HG03469 (cell line): ENCODE measurements at regions not wholly inside any gene's neighbourhood (a gene's known extent, or its start where the extent isn't known, plus 50 kb on each side); places are given as distances from the start of the nearest gene placed in this dataset.

Experiments
- ATAC-seq: cut with Tn5 transposase; IDR thresholded peaks from one replicate; pipeline ENCODE4 v1.9.1; 2021; ENCODE audit warnings: mild to moderate bottlenecking, moderate library complexity, moderate number of reproducible peaks; ENCODE audit not compliant: unreplicated experiment

DNA sequence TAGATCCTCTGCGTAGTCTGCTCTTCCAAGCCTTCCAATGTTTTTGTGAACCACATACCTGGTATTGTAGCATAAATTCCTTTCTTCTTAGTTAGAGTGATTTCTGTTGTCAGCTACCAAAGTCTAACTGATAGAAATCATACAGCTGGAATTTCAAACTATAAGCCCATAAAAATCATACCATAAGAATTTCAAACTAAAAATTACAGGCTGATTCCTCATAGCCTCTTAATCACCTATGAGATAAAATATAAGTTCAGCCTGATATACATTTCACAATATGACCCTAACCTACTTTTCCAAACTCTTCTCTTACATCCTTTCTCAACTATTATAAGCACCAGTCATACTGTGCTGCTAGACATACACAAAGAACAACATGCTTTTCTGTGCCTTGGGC is 64.8 kb downstream of the PTHLH start:
- ATAC-seq: no peak

DNA sequence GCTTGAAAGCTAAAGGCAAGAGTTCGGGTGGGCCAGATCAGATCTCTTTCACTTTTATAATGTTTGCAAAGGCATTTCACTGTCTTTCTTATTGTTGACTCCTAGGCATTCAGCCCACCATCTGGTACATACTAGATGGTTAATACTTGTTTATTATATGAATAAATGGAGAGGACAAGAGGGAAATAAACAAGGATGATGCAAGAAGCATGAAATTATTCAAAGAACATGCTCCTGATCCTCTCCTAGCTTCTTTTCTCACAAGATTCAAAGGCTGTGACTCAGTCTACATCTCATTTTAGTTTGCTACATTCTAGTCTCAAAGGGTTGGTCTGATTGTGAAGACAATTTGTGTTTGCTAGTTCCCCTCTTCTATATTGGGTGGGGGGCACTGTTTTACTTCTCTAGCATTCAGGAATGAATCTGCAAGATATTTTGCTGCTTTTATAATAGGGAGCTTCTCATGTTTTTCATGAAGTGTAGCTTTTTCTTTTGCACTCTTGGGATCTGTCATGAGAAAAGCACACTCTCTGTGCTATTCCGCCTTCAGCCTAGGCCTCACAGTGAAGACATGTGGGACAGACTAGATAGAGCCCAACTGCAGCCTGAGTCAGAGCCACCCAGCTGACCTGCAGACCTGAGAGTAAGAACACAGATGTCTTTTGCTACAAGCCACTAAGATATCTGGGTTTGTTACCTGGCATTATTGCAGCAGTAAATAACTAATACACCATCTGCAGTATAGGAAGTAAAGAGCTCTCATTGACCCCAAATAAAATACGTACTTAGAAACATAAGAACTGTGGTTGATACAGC is 65.7 kb downstream of the PTHLH start:
- ATAC-seq: no peak

DNA sequence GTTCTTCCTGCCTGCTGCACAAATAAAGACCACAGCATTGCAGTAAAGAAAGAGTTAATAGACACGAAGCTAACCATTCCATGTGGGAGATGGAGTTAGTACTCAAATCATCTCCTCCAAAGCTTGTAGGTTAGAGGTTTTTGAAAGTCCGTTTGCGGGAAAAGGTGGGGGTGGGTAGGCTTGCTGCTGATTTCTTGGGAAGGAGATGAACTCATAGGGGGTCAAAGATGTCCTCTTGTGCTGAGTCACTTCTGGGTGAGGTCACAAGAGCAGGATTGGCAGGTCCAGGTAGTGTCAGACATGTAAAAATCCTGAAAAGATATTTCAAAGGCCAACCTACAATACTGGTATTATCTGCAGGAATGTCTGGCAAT is 66.4 kb downstream of the PTHLH start:
- ATAC-seq: no peak

DNA sequence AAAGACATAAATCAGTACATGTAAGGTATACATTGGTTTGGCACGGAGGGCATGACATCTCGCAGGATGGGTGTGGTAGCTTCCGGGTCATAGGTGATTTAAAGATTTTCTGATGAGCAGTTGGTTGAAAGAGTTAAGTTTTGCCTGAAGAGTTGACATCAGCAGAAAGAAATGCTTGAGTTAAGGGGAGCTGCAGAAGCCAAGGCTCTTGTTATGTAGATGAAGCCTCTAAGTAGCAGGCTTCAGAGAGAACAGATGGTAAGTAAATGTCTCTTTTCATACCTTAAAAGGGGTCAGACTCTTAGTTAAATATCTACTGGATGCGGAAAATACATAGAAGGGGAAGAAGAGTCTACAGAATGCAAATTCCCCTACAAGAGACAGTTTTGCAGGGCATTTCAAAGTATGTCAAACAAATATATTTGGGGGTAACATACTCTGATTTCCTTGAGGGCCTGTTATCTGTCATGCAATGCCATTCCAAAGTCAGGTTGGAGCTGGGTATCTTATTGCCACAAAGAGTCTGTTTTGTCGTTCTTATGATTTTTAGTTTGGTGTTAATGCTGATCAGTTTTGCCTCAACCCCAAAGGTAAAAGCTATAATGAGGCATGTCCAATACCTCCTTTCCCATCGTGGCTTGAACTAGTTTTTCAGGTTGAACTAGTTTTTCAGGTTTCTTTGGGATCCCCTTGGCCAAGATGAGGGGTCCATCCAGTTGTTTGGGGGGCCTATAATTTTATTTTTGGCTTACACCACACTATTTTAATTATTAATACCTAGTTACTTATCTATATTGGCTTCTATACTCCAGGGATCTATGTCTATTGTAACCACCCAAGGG is 67.0 kb downstream of the PTHLH start:
- no peak for ATAC-seq

DNA sequence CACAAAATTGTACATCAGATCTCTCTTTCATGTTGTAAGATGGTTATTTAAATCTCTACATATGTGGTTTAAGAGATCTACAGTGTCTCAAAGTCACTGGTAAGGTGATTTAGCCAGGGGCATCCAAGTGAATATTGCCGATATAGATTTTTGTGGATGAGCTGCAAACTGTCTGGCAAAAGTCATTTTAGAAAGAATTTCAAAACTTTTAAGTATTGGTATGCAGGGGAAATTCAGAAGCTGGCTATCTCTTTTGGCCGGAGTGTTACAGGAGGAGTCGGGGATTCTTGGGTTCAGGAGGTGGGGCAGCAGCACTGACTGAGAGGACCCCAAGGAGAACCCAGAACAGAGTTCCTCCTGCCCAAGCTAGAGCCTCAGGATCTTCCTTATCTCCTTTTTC is 69.9 kb downstream of the PTHLH start:
- no peak for ATAC-seq

DNA sequence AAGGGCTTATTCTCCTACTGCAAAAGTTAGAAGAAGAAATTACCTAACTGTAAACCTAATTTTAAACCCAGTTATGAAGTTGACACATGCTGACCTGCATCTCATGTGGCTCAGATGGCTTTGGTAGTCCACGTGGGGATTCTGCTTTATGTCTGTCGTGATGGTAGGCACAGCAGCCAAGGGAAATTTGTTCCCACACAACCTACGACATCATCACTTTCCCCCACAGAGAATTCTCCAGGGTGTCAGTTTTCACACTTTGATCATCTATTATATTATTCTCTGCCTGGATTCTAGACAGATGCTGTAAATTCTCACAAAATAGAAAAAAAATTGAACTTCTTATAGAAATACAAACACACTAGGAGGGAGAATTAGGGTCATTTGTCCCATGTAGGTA is 70.6 kb downstream of the PTHLH start:
- ATAC-seq: no peak

DNA sequence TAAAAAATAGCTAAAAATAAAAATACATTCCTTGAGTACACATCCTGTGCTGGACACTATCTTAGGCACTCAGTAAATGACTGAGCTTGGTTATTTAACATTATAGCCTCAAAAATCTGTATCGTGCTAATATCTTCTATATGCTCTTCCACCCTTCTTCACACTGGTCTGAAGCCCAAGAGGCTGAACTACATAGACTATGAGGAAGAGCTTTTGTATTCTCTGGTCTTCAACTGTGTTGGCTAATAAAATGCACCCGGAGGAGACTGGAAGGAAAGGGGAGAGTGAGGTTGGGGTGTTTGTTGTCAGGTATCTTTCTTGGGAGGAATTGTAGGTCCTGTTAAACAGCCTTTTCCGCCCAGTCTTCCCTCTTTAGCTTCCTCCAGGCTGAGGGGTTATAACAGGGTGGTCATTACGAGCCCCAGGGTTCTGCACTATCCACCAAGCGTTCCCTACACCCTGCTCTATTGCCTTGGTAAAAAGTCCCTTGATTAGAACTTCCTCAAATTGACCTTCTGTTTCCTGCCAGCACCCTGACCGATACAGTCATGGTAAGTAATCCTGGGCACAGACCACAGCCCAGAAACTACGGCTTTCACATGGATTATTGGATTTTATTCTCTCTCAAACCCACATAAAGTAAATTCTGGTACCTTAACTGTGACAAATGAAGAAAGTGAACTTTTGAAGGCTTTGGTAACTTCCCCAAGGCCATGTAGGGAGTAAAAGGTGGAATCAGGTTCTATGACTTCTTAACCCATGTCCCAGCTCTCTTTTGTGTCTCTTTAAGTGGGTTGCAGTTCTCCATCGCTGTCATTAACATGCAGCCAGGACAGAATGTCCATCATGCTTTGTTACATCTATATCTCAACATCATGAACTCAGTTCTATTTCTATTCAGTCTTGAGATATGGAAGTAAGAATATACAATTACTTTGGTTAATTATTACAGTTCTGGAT is 71.3 kb downstream of the PTHLH start:
- ATAC-seq: peak; percentile 44

DNA sequence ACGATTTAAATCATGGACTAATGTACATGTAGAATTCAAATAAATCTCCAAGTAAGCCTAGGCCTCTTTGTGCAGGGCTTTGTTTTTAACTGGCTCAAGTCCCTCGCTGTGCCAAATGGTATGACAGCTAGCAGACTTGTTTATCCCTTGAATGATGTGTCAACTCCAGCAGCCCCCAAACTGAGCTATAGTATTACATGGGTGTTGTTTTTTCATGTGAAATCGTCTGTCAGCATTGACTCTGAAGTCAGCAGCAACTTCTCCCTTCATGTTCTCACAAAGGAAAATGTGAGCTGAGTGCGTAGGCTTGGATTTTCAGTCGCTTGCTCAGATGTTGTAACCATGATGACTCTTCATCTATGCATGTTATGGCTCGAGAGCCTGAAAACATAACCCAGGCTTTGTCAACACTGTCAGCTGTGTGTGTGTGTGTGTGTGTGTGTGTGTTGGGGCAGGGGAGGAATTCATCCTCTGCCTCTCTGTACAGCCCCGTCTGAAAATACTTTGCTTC is 73.3 kb downstream of the PTHLH start:
- no peak for ATAC-seq

DNA sequence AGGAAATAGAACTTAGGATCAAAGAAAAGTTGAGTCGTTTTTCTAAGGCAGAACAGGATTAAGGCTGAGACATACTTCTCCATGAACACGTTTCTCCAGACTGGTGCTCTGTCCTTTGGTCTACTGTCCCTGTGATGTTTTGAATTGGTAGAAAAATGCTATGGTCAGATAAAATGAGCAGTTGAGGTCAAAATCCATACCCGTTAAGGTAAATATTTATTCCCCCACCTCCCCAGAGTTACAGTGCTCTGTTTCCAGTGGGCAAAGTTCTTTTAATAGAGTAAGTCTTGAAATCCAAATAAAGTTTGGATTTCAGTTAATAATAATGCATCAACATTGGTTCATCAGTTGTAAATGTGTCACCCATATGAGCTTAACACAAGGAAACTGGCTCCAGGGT is 74.5 kb downstream of the PTHLH start:
- no peak for ATAC-seq

DNA sequence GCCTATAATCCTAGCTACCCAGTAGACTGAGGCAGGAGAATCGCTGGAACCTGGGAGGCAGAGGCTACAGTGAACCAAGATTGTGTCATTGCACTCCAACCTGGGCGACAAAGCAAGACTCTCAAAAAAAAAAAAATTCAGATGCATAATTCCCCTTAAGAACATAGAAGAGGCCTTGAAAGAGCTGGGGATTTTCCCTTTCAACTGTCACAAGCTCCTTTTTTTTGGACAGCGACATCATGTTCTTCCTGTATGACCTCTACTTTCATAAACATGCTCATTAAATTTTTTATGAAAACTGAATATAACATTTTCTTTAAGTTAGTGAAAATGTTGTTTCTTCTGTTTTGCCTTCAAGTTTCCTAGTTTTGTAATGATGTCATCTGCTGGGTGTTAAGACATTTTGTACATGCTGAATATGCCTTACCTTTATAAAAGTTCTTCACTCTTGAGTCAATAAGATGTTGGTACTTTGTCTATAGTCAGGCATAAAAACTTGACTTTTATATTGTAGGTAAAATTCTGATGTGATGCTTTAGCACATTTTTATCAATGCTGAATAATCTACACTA is 76.0 kb downstream of the PTHLH start:
- no peak for ATAC-seq

DNA sequence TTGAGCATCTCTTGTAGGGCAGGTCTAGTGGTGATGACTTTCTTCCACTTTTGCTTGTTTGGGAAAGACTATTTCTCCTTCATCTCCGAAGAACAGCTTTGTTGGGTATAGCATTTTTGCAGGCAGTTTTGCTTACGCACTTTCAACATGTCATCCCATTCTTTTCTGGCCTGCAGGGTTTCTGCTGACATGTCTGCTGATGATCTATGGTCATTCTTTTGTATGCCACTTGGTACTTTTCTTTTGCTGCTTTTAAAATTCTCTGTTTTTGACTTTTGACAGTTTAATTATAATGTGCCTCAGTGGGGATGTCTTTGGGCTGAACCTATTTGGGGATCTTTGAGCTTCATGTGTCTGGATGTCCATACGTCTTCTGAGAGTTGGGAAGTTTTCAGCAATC is 78.2 kb downstream of the PTHLH start:
- no peak for ATAC-seq

DNA sequence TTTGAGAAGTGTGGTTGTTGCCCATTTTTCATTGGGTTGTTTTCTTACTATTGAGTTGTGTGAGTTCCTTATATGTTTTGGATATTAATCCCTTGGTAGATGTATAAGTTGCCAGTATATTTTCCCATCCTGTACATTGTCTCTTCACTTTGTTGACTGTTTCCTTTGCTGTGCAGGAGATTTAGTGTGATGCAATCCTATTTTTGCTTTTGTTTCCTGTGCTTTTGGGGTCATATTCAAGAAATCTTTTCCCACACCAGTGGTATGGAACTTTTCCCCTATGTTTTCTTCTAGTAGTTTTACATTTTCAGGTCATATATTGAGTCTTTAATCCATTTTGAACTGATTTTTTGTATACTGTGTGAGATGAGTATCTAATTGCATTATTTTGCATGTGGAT is 92.8 kb downstream of the PTHLH start:
- ATAC-seq: no peak

DNA sequence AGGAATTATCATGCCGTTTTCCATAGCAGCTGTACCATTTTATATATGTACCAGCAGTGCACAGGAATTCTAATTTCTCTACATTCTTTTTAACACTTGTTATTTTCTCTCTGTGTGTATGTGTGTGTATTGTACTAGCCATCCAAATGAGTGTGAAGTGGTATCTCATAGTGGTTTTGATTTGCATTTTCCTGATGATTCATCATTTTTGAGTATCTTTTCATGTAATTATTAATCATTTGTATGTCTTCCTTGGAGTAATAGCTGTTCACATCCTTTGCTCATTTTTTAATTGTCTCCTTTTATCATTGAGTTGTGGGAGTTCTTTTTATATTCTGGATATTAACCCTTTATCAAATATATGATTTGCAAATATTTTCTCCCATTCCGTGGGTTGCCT is 95.6 kb upstream of the MANSC4 start:
- ATAC-seq: no peak

DNA sequence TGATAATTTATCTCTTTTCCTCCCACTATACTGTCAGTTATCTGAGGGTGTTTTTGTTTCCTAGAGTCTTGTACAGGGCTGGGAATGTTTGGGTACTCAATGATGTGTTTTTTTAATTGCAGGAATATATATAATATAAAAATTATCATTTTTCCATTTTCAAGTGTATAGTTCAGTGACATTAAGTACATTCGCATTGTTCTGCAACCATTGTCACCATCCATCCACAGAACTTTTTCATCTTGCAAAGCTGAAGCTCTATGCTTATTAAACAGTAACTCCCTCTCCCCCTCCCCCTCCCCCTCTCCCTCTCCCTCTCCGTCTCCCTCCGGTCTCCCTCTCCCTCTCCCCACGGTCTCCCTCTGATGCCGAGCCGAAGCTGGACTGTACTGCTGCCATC is 93.0 kb upstream of the MANSC4 start:
- ATAC-seq: no peak

DNA sequence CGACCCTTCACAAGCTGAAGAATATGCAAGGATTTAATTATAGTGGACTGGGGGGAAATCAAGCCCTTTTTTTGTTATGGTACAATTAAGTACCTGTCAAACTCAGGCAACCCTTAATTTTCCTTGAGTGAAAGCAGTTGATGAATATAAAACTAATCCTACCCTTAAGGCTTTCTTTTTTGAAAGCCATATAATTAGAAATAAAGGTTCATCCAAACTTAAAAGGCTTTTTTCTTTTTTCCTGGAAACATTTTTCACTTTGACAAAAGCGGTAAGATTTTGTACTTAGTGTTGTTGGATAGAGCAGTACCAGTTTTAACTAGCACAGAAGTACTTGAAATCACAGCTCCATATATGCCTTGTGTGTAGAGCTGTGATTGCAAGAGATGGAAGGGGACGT is 91.9 kb upstream of the MANSC4 start:
- ATAC-seq: no peak

DNA sequence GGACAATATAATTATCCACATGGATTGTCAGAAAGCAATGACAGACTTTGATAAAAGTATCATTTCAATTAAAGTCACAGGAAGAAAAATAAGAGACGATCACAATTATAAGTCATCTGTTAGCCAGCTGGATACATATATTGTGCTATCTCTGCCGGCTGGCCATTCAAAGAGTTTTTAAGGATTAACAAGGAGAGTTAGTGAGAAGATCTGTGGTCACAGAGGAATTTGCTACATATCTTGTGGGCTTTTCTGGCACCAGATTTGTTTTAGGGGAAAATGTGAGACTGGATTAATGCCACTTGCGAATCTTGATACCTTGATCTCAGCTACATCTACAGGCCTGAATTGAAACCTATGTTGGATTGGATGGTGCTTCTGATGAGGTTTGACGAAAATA is 90.9 kb upstream of the MANSC4 start:
- ATAC-seq: no peak

DNA sequence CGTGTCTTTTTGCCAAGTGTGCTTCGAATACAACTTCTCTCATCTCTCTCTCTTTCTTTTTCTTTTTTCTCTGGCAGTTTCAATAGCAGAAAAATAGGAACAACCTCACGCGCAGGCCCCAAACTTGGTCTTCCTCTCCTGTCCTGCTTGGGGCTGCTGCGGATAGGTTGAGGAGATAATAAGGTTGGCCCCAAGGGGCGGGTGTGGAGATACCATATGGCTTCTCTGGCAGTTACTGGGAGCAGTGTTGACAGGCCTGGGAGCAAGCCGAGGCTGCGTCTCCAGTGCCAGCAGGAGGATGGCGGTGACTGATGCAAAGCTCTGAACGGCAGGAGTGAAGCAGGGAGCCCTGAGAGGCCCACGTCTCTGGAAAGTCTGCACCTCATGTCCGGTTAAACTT is 89.5 kb upstream of the MANSC4 start:
- no peak for ATAC-seq

DNA sequence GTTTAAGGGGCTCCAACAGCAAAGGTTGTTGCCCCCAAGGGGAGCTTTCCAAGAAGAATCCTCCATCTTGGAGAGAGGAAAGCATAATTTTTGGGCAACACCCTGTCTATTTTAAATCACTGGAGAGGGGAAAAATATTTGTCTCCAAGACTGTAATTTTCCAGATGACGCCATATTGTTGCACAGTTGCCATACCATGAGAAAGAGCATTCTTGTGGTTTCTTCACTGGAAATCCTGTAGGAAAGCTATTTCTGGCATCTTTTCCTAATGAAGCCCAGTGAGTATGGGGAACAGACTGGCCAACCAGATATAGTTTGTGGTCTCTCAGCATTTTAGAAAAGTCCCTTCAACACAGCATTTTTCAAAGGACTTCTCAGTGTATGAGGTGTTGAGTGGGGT is 88.1 kb upstream of the MANSC4 start:
- no peak for ATAC-seq

DNA sequence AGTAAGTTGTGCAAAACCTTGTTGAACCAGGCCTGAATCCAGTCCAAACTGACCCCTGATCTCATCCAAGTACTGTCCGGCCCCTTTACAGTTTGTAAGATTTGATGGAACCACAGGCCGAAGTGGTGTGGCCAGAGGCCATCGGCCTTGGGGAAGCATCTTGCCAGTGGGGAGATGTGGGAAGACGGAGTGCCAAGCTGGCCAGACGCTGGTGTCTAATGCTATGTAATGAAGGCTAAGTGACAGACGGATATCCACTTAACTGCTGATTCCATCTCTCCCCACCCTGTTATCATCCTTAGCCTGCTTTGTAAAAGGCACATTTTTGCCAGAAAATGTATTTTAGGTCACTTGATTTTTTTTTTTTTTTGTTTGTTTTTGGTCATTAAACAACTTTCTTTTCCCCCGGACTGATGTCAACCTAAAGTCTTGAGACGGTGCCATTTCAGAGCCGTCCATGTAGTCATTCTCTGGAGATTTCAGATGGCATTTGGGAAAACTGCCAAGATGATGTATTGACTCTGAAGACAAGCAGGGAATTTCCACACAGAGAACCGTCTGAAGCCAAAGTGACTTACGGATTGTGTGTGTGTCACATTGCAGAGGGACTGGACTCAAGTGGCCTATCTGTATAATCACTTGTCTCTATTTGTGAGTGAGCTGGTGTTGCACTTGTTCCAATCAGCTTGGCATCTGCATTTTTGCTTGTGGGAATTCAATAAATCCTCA is 86.5 kb upstream of the MANSC4 start:
- no peak for ATAC-seq

DNA sequence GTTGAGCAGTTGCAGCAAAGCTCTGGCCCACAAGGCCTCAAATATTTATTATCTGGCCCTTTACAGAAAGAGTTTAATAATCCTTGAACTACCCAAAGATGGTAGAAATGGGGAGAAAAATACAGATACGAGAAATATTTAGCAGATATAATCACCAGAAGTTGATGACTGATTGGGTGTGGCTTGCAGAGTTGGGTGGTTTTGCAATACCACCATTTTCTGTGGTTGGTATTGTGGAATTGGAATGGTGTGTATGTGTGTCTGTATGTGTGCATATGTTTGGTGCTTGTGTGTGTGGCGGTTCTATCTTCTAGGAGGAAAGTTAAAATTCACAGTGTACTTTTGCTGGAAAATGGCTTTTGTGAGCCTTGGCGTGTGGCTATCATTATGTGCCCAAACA is 85.4 kb upstream of the MANSC4 start:
- ATAC-seq: no peak
